H1 (cell line): ENCODE measurements at regions not wholly inside any gene's neighbourhood (a gene's known extent, or its start where the extent isn't known, plus 50 kb on each side); places are given as distances from the start of the nearest gene placed in this dataset.

Source experiments
- CTCF ChIA-PET: fragments of 300-600 bp; sonication (Branson Sonifier 250); formaldehyde crosslinking; loops from one replicate; lab custom pipeline; 2021; ENCODE audit not compliant: partially characterized antibody; lab: Charles Lee
- POLR2A ChIA-PET: fragments of 300-600 bp; sonication (Branson Sonifier 250); formaldehyde crosslinking; loops from one replicate; lab custom pipeline; 2021; ENCODE audit warnings: inconsistent platforms; ENCODE audit not compliant: partially characterized antibody; lab: Charles Lee
- DNase-seq, 2 experiments: peaks; one replicate each; pipeline versions ENCODE4 v3.0.0 to v3.0.0-alpha.2; 2010 to 2022; ENCODE audit warnings: low spot score in 2 of 2, low read depth in 1 of 2, mixed read lengths in 1 of 2
- FAIRE-seq: peaks from 2 replicates; lab custom pipeline; 2011; peaks lifted over from hg19 to GRCh38; lab: Jason Lieb, UNC
- H2AFZ ChIP-seq: 2 replicates; pipeline ENCODE4 v1.8.1; 2012; ENCODE audit warnings: low read length, inconsistent platforms
- H2AK5ac ChIP-seq: 2 replicates; pipeline ENCODE4 v1.6.1; 2013; ENCODE audit warnings: low read depth, low read length
- H2BK120ac ChIP-seq: replicated peaks from 2 replicates; pipeline ENCODE3; 2013; ENCODE audit warnings: low read depth, low read length, inconsistent platforms
- H2BK12ac ChIP-seq: 2 replicates; pipeline ENCODE4 v1.6.1; 2013; ENCODE audit warnings: low read depth, low read length
- H2BK15ac ChIP-seq: 2 replicates; pipeline ENCODE4 v1.6.1; 2013; ENCODE audit warnings: low read length
- H2BK20ac ChIP-seq: 2 replicates; pipeline ENCODE4 v1.6.1; 2013; ENCODE audit warnings: low read length
- H2BK5ac ChIP-seq: 2 replicates; pipeline ENCODE4 v1.6.1; 2013; ENCODE audit warnings: low read depth, low read length
- H3K14ac ChIP-seq: 2 replicates; pipeline ENCODE4 v1.6.1; 2013; ENCODE audit warnings: inconsistent platforms; ENCODE audit not compliant: insufficient read length
- H3K18ac ChIP-seq: 2 replicates; pipeline ENCODE4 v1.6.1; 2013; ENCODE audit warnings: low read length; ENCODE audit errors: extremely low read depth
- H3K23ac ChIP-seq: 2 replicates; pipeline ENCODE4 v1.6.1; 2013; ENCODE audit warnings: inconsistent platforms; ENCODE audit not compliant: insufficient read length
- H3K23me2 ChIP-seq: 2 replicates; pipeline ENCODE4 v1.6.1; 2013; ENCODE audit warnings: low read depth, low read length
- H3K27ac ChIP-seq: 2 replicates; pipeline ENCODE4 v1.6.1; 2011; ENCODE audit warnings: low read depth, low read length, inconsistent platforms
- H3K27me3 ChIP-seq, 4 experiments: replicated peaks in 1 of 4; 1 replicate in 1 of 4; 2 replicates in 3 of 4; pipeline versions ENCODE4 v1.6.1 to v1.8.1; 2011 to 2013; ENCODE audit warnings: low read length in 3 of 4, mild to moderate bottlenecking in 3 of 4, inconsistent platforms in 2 of 4, mixed read lengths in 2 of 4, moderate library complexity in 1 of 4; ENCODE audit not compliant: control insufficient read depth in 3 of 4, insufficient read depth in 3 of 4; ENCODE audit errors: extremely low read depth in 1 of 4
- H3K36me3 ChIP-seq, 4 experiments: 2 replicates each; pipeline versions ENCODE4 v1.6.1 to v1.8.1; 2011 to 2013; ENCODE audit warnings: mild to moderate bottlenecking in 4 of 4, low read length in 3 of 4, moderate library complexity in 2 of 4, control low read depth in 1 of 4, inconsistent platforms in 1 of 4; ENCODE audit not compliant: insufficient read depth in 4 of 4, control insufficient read depth in 2 of 4
- H3K4ac ChIP-seq: replicated peaks from 2 replicates; pipeline ENCODE3; 2013; ENCODE audit warnings: low read length, low read depth, mixed read lengths, inconsistent platforms; ENCODE audit not compliant: insufficient read length
- H3K4me1 ChIP-seq, 4 experiments: replicated peaks in 1 of 4; 1 replicate in 1 of 4; 2 replicates in 3 of 4; pipeline versions ENCODE4 v1.6.1 to v1.8.1; 2011 to 2013; ENCODE audit warnings: low read length in 3 of 4, inconsistent platforms in 2 of 4, mixed read lengths in 1 of 4; ENCODE audit not compliant: insufficient read depth in 4 of 4, control insufficient read depth in 3 of 4
- H3K4me2 ChIP-seq, 2 experiments: 2 replicates each; pipeline versions ENCODE4 v1.6.1 to v1.8.1; 2011 to 2013; ENCODE audit warnings: low read depth in 2 of 2, low read length in 2 of 2, control low read depth in 1 of 2, inconsistent platforms in 1 of 2, mild to moderate bottlenecking in 1 of 2; ENCODE audit not compliant: insufficient read depth in 1 of 2
- H3K4me3 ChIP-seq, 4 experiments: fragments of 200-600, 300-600 bp in 1 of 4; sonication (generic), shearing (Covaris generic), sonication (Bioruptor Twin) in 1 of 4; 2 replicates each; pipeline versions ENCODE4 v1.5.1 to v1.8.1; 2011 to 2016; ENCODE audit warnings: low read length in 4 of 4, low read depth in 3 of 4, control low read depth in 2 of 4, inconsistent platforms in 2 of 4, mild to moderate bottlenecking in 2 of 4, mixed read lengths in 1 of 4, moderate library complexity in 1 of 4; ENCODE audit not compliant: insufficient read depth in 2 of 4; ENCODE audit errors: extremely low read depth in 1 of 4
- H3K56ac ChIP-seq: replicated peaks from 2 replicates; pipeline ENCODE3; 2013; ENCODE audit warnings: low read depth, mild to moderate bottlenecking, mixed read lengths, low read length, inconsistent platforms; ENCODE audit not compliant: insufficient read length
- H3K79me1 ChIP-seq: 2 replicates; pipeline ENCODE4 v1.6.1; 2013; ENCODE audit warnings: low read depth, low read length, control low read depth
- H3K79me2 ChIP-seq, 2 experiments: 2 replicates each; pipeline versions ENCODE4 v1.6.1 to v1.8.1; 2012 to 2013; ENCODE audit warnings: low read length in 2 of 2, mild to moderate bottlenecking in 2 of 2, inconsistent platforms in 1 of 2; ENCODE audit not compliant: insufficient read depth in 2 of 2, control insufficient read depth in 1 of 2
- H3K9ac ChIP-seq, 4 experiments: replicated peaks in 1 of 4; 1 replicate in 1 of 4; 2 replicates in 3 of 4; pipeline versions ENCODE4 v1.6.1 to v1.8.1; 2011 to 2013; ENCODE audit warnings: low read depth in 3 of 4, low read length in 3 of 4, control low read depth in 2 of 4, mild to moderate bottlenecking in 2 of 4, moderate library complexity in 2 of 4, inconsistent platforms in 1 of 4; ENCODE audit errors: extremely low read depth in 1 of 4
- H3K9me3 ChIP-seq, 2 experiments: 2 replicates each; pipeline versions ENCODE4 v1.6.1 to v1.8.1; 2012 to 2013; ENCODE audit warnings: mild to moderate bottlenecking in 2 of 2, moderate library complexity in 2 of 2, control low read depth in 1 of 2, inconsistent platforms in 1 of 2, low read depth in 1 of 2, low read length in 1 of 2, mixed read lengths in 1 of 2; ENCODE audit not compliant: insufficient read depth in 2 of 2
- H4K20me1 ChIP-seq, 2 experiments: replicated peaks in 1 of 2; 2 replicates each; pipeline versions ENCODE3 to v1.8.1; 2011 to 2013; ENCODE audit warnings: inconsistent platforms in 2 of 2, low read length in 2 of 2, mild to moderate bottlenecking in 1 of 2; ENCODE audit not compliant: insufficient read depth in 2 of 2, control insufficient read depth in 1 of 2
- H4K5ac ChIP-seq: 2 replicates; pipeline ENCODE4 v1.6.1; 2013; ENCODE audit warnings: low read length, low read depth, mixed read lengths, inconsistent platforms; ENCODE audit not compliant: insufficient read length
- H4K8ac ChIP-seq: 2 replicates; pipeline ENCODE4 v1.8.0; 2013; ENCODE audit warnings: mild to moderate bottlenecking, moderate library complexity, low read length, inconsistent platforms; ENCODE audit not compliant: insufficient read depth; ENCODE audit errors: extremely low read depth
- H4K91ac ChIP-seq: replicated peaks from 2 replicates; pipeline ENCODE3; 2013; ENCODE audit warnings: low read length, mixed read lengths, inconsistent platforms; ENCODE audit not compliant: insufficient read length
- CTBP2 ChIP-seq: IDR thresholded peaks from 2 replicates; pipeline ENCODE4 v1.7.0; 2011; ENCODE audit warnings: borderline replicate concordance, mild to moderate bottlenecking, moderate library complexity, mixed read lengths, low read length; ENCODE audit not compliant: insufficient read depth, insufficient read length
- WGBS, 2 experiments: shearing (Covaris generic) in 1 of 2; methylation state at CpG; one replicate each; pipeline versions ENCODE4 v1.1.6 to v1.1.7; 2013 to 2015; ENCODE audit warnings: low lambda C conversion rate in 2 of 2, mixed read lengths in 2 of 2, inconsistent platforms in 1 of 2, low coverage in 1 of 2, missing lambda C conversion rate in 1 of 2; ENCODE audit not compliant: insufficient replicate concordance in 2 of 2, insufficient coverage in 1 of 2, insufficient read length in 1 of 2; ENCODE audit errors: extremely low coverage in 1 of 2, missing lambda C conversion rate in 1 of 2; 5-methylcytosine and 5-hydroxymethylcytosine counted together

DNA sequence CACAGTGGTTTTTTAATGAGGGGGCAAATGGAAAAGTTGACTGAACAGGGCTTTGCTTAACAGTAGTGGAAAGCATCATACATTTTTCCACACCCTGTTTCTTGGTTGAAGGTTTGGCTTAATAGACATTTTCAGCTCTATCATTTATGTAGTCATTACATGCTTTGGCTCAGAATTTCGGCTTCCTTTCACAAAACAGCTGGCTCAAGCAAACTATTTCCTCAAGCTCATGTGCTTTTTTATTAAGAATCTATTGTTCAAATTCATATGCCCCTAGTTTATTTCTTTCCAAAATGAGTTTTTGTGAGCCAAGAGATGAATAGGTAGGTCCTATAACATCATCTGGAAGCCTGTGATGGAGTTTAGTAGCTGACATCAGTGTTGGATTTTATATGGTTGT is 113.8 kb downstream of the SLITRK6 start:
- no peak overlapping the region for H3K56ac ChIP-seq
- H2BK15ac ChIP-seq, result no peak overlapping the region
- no peaks in the 10 kb centered on the region for H3K4me1 ChIP-seq
- H3K9me3 ChIP-seq, result no peaks in the 10 kb centered on the region
- no peaks in the 10 kb centered on the region for H4K20me1 ChIP-seq
- H3K27me3 ChIP-seq, result no peaks in the 10 kb centered on the region
- no peak overlapping the region for H3K14ac ChIP-seq
- CTCF ChIA-PET, result interaction anchor here (0.7 kb wide), 1 partner anchor 35 kb away, joined by 3 read pairs; no protein-coding TSS in a partner anchor
- H3K4ac ChIP-seq, result no peak overlapping the region
- no peaks in the 10 kb centered on the region for H3K36me3 ChIP-seq
- no peak overlapping the region for H3K4me3 ChIP-seq
- H3K23me2 ChIP-seq, result no peaks in the 10 kb centered on the region
- TF ChIP-seq CTBP2, result no peak
- TF ChIP-seq, all 59 proteins: peak for 0
- no peak overlapping the region for H3K27ac ChIP-seq
- FAIRE-seq (no peak), DNase-seq (no peak)
- no peak overlapping the region for H2AFZ ChIP-seq
- H2AK5ac ChIP-seq, result no peak overlapping the region
- 89% methylated on average over 1 of the region's 1 CpG; no CpG with 5 or more reads in 1 of the 2 experiments for WGBS, 2 experiments
- H4K91ac ChIP-seq, result no peak overlapping the region
- H3K18ac ChIP-seq, result no peak overlapping the region
- H3K23ac ChIP-seq, result no peak overlapping the region
- no peak overlapping the region for H2BK20ac ChIP-seq
- no peak overlapping the region for H2BK12ac ChIP-seq
- H3K79me2 ChIP-seq, result no peaks in the 10 kb centered on the region
- H3K4me2 ChIP-seq, result no peak overlapping the region
- H2BK5ac ChIP-seq, result no peak overlapping the region
- POLR2A ChIA-PET, result no interaction called here
- no peak overlapping the region for H4K5ac ChIP-seq
- H3K9ac ChIP-seq, result no peak overlapping the region
- no peak overlapping the region for H4K8ac ChIP-seq
- H2BK120ac ChIP-seq, result no peak overlapping the region
- H3K79me1 ChIP-seq, result no peaks in the 10 kb centered on the region
